HG03571 (cell line): ENCODE measurements at regions not wholly inside any gene's neighbourhood (a gene's known extent, or its start where the extent isn't known, plus 50 kb on each side); places are given as distances from the start of the nearest gene placed in this dataset.
"Not testable (repeated sequence)": the region's sequence is repeated elsewhere in the genome, so short reads cannot be mapped to it uniquely, and the experiment has no call there.

Experiments used
- ATAC-seq: cut with Tn5 transposase; IDR thresholded peaks from one replicate; pipeline ENCODE4 v1.9.1; 2021; ENCODE audit not compliant: unreplicated experiment

- no peak for ATAC-seq
These were observed 295.8 kb upstream of the TBL1XR1 start for GRCh38 chr3:177493091-177493490.

DNA sequence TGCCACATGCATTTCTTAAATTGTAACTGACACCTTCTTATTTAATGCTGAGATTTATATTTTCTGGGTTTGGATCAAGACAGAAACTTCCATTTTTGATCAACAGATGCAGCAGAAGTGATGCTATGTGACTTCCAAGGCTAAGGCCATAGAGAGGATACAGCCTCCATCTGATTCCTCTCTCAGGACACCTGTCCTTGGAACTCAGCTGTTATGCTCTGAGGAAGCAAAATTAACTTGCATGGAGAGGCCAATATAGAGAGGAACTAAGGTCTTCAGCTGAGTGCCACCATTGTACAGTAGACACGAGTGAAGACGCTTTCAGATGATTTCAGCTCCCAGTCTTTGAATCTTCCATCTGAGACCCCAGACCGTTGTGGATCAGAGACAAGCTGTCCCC is 296.9 kb upstream of the TBL1XR1 start:
- ATAC-seq, result no peak

GRCh38 chr3:177495566-177495965 is 298.3 kb upstream of the TBL1XR1 start:
- no peak for ATAC-seq

DNA sequence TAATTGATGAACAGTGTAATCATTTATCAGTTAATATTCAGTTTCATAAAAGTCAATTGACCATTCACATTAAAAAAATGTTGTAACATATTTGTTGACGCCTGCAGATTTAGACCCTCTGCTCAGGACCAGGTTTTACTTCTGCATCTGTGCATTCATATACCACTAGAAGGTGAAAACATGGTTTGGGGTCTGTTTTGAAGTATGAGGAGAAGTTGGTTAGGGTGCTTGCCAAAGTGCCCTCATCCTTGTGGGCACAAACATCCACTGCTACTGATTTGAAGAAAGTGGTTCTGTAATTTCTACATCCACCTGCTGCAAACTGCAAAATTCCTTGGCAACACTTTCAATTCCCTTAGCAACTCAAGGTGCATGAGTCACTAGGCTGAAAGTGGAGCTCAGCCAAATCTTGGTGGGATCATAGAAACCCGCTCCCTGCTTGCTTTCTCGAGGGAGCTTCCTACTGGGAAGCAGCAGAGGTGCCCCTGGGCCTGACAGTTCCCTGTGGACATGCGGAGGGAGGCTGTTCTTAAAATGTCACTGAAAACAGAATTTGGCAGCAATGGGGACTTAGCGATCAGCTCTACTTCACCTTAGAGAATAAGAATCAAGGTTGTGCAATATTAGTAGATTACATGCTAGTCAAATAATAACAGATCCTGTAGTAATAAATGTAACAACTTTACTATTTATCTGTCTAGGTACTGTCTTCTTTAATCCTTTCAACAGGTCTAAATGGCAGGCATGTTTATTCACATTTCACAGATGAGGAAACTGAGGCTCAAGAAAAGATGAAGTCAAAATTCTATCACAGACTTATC is 301.0 kb upstream of the TBL1XR1 start:
- ATAC-seq, result no peak

- not testable (repeated sequence) for ATAC-seq
These were observed 301.8 kb upstream of the TBL1XR1 start for GRCh38 chr3:177499039-177499438.

GRCh38 chr3:177499779-177500423 is 302.6 kb upstream of the TBL1XR1 start:
- ATAC-seq, result no peak

DNA sequence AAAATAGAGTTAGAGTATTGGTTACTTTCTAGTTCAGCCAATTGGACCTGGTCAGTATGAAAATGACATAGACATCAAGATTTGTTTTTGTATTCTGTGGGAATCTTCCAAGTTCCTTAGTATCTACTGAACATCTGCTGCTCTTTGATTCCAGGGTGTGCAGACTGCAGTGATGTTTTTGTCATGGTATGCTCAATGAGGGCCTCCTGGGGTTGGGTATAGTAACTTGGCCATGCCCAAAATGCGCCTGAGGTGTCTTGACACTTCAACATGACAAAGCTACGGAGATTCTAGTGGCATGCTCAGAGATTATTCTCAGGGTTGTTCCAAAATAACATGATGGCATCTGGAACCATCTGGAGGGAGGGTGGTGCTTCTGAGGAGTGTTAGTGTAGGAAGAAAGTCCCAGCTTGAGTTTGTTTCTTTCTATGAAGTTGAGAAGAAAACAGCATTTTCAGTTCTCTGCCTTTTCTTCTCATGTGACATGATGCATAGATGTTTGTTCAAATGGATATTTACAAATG is 313.5 kb upstream of the TBL1XR1 start:
- no peak for ATAC-seq

GRCh38 chr3:177512945-177513814 is 315.9 kb upstream of the TBL1XR1 start:
- ATAC-seq, result no peak

DNA sequence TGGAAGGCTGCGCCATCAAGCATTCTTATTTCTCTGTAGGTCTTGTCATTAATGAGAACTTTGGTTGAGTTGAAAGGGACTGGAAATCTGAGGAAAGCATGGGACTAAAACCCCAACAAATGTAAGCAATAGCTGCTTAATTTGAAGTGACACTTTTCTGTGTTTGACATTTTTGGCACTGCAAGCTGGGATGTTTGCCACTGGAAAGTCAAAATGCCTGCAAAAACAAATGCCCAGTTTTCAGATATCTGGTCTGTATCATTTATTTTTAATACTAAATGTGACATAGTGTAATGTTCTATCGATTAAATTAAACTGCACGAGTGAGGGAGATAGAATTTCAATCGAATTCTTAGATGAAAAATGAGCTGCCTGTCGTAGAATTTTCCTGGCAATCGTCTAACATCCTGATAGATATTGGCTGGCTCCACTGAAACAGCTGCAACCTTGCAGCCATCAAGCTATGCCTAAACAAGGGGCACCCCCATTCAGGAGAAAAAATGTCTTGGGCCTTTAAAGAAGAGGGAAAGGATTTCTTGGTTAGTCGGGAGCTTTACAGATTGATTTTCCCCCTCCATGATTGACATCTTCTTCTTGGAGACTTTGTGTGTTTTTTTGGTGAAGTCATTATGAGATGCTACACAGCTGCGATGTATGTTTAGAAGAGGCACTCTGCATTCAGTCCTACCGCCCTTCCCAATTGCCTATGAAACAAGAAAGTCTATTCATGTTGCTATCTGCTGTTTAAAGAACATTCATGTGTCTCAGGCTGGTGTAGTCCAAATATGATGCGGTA is 316.7 kb upstream of the TBL1XR1 start:
- no peak for ATAC-seq

DNA sequence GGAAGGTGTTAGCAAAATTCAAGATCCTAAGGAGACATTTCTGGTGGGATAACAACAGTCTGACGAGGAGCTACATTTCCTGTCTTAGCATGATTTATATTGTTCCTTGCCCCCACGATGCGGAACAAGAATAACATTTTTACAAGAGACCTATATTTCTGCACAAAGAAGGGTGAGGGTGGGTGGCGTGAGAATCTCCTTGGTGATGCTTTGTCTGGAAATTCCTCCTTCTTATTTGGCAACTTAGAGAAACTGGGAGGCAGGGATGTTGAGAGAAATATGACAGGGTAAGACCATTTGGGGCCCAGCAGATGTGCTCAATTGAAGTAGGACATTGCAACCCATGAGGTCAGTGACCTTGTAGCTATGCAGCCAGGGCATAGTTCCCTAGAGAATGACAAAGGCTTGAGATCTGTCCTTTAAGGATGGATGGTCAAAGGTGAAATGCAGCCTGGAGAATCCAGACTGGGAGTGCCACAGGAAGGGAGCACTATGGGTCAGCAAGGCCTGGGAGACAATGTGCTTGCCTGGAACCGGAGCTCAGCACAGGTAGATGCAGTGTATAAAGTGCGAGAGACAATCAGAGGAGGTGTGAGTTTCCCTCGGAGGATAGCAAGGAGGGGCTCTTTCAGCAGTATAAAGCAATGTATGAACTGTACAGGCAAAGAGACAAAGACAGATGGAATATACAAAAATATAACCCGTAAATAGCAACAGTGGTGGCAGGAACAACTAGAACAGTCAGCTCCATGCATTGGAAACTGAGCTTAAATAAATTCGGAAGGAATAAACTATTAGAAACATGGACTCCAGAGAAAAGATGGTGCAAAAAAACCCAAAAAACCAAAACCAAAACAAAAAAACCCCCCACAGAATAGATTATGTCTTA is 317.6 kb upstream of the TBL1XR1 start:
- no peak for ATAC-seq

- no peak for ATAC-seq
These were observed 318.5 kb upstream of the TBL1XR1 start for GRCh38 chr3:177515786-177516157.

GRCh38 chr3:177516158-177517011 is 319.1 kb upstream of the TBL1XR1 start:
- ATAC-seq, result no peak

GRCh38 chr3:177517906-177518305 is 320.6 kb upstream of the TBL1XR1 start:
- no peak for ATAC-seq

DNA sequence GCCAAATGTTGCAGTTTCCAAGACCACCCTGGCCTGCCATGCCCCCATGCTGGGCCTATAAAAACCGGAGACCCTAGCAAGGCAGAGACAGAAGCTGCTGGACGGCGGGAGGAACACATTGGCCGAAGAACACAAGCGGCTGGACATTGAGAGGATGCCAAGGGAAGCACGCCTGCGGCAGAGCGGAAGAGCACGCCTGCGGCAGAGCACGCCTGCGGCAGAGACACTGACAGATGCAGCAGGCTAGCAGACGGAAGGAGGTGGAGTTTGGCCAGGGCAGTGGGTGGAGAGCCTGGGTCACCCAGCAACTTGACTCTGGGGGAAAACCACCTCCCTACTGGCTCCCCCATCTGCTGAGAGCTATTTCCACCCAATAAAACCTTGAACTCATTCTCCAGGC is 322.3 kb upstream of the TBL1XR1 start:
- no peak for ATAC-seq

GRCh38 chr3:177521305-177521704 is 324.0 kb upstream of the TBL1XR1 start:
- no peak for ATAC-seq

GRCh38 chr3:177522051-177522450 is 324.8 kb upstream of the TBL1XR1 start:
- no peak for ATAC-seq

- no peak for ATAC-seq
These were observed 325.9 kb upstream of the TBL1XR1 start for GRCh38 chr3:177523067-177523675.

- ATAC-seq, result no peak
These were observed 326.7 kb upstream of the TBL1XR1 start for GRCh38 chr3:177523872-177524438.
